Activated CD8-positive, alpha-beta memory T cell treated with anti-CD3 and anti-CD28 coated beads for 36 hours (primary cell): ENCODE measurements at regions not wholly inside any gene's neighbourhood (a gene's known extent, or its start where the extent isn't known, plus 50 kb on each side); places are given as distances from the start of the nearest gene placed in this dataset.

Experiments used
- CTCF ChIA-PET: fragments of 350-600 bp; sonication (Branson Sonifier 250); formaldehyde crosslinking; loops from one replicate; lab custom pipeline; 2021; ENCODE audit warnings: antibody characterized with exemption; lab: Charles Lee
- POLR2A ChIA-PET: fragments of 350-600 bp; sonication (Branson Sonifier 250); formaldehyde crosslinking; loops from one replicate; lab custom pipeline; 2021; ENCODE audit warnings: antibody characterized with exemption; lab: Charles Lee

GRCh38 chr11:106601684-106602297 lies 416.5 kb downstream of the GUCY1A2 start:
- POLR2A ChIA-PET, result no interaction called here
- CTCF ChIA-PET, result no interaction called here

- CTCF ChIA-PET, result no interaction called here
- POLR2A ChIA-PET, result no interaction called here
These were observed 409.6 kb downstream of the GUCY1A2 start for GRCh38 chr11:106608677-106609076.

DNA sequence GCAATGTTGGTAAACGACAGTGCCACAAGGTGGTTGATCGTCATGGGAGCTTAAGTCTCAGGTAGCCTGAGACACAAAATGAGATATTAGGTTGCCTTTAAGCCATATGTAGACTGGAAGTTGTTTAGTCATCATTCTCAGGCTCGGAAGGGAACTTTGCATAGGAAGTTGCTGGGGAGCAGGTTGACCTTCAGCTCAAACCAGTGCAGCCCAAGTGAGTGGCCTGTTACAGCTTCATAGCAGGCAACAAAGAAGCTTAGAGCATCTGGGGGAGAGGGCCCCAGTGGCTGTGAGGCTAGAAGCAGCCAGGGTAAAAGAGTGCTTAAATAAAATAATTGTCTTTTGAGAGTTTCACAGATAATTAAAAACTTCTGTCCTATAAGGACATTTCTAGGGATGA lies 404.0 kb downstream of the GUCY1A2 start:
- ChIA-PET POLR2A (no interaction called here), CTCF (no interaction called here)

DNA sequence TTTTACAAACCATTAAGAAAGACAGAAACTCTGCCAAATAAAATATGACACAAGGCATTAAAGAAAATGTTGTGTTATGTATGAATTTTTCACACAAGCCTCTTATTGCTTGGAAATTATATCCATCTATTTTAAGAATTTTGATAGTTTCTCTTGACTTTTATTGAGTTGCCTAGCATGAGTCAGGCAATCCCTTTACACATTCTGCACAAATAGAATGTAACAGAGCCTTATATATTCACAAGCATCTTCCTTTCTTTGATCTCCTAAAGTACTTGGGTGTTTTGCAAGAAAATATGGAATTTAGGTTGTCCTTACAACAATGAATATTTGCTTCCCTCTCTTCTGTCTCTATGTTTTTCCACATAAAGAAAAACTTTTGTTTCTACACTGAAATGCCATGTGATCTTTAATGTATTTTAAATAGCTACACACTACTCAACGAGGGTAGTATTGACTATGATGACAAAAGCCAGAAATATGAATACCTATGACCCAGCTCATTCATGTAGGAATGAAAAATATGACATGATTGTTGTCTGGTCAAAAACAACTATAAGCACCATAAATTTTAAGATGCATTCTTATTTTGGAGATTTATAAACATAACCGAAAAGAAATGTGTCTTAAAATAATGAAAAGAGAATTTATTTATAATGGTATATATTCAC lies 398.8 kb downstream of the GUCY1A2 start:
- POLR2A ChIA-PET, result no interaction called here
- CTCF ChIA-PET, result no interaction called here

DNA sequence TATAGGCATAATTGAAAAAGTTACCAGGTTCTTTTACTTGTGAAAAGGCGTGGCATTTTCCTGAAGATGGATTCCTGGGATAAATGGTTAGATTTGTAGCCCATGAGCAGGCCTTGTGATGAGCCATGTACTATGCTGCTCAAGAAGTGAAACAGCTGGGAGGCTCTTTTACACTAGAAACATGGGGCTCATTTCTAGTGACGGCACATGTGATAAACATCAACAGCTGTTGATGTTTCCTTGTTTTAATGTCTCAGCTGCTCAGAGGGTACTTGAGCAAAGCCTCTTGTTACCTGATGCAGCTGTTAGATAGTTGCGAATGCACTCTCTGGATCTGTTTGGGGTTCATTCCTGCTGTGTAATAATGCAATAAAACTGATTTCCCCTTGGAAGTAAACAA lies 396.8 kb downstream of the GUCY1A2 start:
- CTCF ChIA-PET, result no interaction called here
- POLR2A ChIA-PET, result no interaction called here
